Fibroblast of lung (primary cell): ENCODE measurements at regions not wholly inside any gene's neighbourhood (a gene's known extent, or its start where the extent isn't known, plus 50 kb on each side); places are given as distances from the start of the nearest gene placed in this dataset.
"Not testable (repeated sequence)": the region's sequence is repeated elsewhere in the genome, so short reads cannot be mapped to it uniquely, and the experiment has no call there.

ENCODE experiments used
- EZH2 ChIP-seq: IDR thresholded peaks from 2 replicates; pipeline ENCODE4 v1.5.1; 2012; ENCODE audit warnings: low read length, control low read depth, mild to moderate bottlenecking; ENCODE audit errors: missing control alignments
- TF ChIP-seq, protein P1 (sequence below), 2 donors: IDR thresholded peaks in 1 of 2; conservative IDR thresholded peaks in 1 of 2; 1 replicate in 1 of 2; 2 replicates in 1 of 2; pipeline ENCODE4 v1.5.1; 2011 to 2012; ENCODE audit warnings: low read length in 2 of 2, control low read depth in 1 of 2, inconsistent platforms in 1 of 2, low read depth in 1 of 2, mild to moderate bottlenecking in 1 of 2

DNA sequence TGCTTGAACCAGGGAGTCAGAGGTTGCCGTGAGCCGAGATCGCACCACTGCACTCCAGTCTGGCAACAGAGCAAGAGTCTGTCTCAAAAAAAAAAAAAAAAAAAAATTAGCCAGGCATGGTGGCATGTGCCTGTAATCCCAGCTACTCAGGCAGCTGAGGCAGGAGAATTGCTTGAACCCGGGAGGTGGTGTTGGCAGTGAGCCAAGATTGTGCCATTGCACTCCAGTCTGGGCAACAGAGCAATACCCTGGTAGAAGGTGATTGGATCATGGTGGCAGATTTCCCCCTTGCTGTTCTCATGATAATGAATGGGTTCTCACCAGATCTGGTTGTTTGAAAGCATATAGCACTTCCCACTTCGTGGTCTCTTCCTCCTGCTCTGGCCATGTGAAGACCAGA lies 599.8 kb downstream of the POM121L12 start:
- TF ChIP-seq, protein P1, sequence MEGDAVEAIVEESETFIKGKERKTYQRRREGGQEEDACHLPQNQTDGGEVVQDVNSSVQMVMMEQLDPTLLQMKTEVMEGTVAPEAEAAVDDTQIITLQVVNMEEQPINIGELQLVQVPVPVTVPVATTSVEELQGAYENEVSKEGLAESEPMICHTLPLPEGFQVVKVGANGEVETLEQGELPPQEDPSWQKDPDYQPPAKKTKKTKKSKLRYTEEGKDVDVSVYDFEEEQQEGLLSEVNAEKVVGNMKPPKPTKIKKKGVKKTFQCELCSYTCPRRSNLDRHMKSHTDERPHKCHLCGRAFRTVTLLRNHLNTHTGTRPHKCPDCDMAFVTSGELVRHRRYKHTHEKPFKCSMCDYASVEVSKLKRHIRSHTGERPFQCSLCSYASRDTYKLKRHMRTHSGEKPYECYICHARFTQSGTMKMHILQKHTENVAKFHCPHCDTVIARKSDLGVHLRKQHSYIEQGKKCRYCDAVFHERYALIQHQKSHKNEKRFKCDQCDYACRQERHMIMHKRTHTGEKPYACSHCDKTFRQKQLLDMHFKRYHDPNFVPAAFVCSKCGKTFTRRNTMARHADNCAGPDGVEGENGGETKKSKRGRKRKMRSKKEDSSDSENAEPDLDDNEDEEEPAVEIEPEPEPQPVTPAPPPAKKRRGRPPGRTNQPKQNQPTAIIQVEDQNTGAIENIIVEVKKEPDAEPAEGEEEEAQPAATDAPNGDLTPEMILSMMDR (conservative IDR thresholded peaks at IDR 0.05 in 1 of 2, IDR thresholded peaks at IDR 0.05 in 1 of 2; ENCODE audit: low read depth in 1 of 2, low read length in 2 of 2): not testable (repeated sequence)
- TF ChIP-seq EZH2: not testable (repeated sequence)
